Heart right ventricle (tissue), 16 donors: ENCODE measurements at regions not wholly inside any gene's neighbourhood (a gene's known extent, or its start where the extent isn't known, plus 50 kb on each side); places are given as distances from the start of the nearest gene placed in this dataset.

ENCODE experiments used
- ATAC-seq, 8 donors: fragments of 200-7000 bp; cut with Tn5 transposase; one replicate each; pipeline ENCODE4 v1.9.1; 2020; ENCODE audit warnings: mild to moderate bottlenecking in 8 of 8, moderate library complexity in 8 of 8, moderate number of reproducible peaks in 1 of 8
- DNase-seq, 2 donors: peaks; one replicate each; pipeline ENCODE4 v3.0.0-alpha.2; 2020
- H3K27ac ChIP-seq, 10 donors: fragments of 200-600 bp; sonication (generic) in 2 of 10; one replicate each; pipeline versions ENCODE4 v1.5.0 to v1.8.0; 2020 to 2022; ENCODE audit warnings: mild to moderate bottlenecking in 3 of 10
- H3K27me3 ChIP-seq, 7 donors: fragments of 200-600 bp; one replicate each; pipeline ENCODE4 v1.8.0; 2021 to 2022; ENCODE audit warnings: mild to moderate bottlenecking in 2 of 7
- H3K36me3 ChIP-seq, 9 donors: fragments of 200-600 bp; sonication (generic) in 1 of 9; one replicate each; pipeline versions ENCODE4 v1.5.0 to v1.8.0; 2020 to 2022; ENCODE audit warnings: mild to moderate bottlenecking in 2 of 9
- H3K4me1 ChIP-seq, 9 donors: fragments of 200-600 bp; sonication (generic) in 1 of 9; one replicate each; pipeline versions ENCODE4 v1.5.0 to v1.8.0; 2020 to 2022; ENCODE audit warnings: mild to moderate bottlenecking in 4 of 9
- H3K4me3 ChIP-seq, 10 donors: fragments of 200-600 bp; sonication (generic) in 2 of 10; one replicate each; pipeline versions ENCODE4 v1.5.0 to v1.8.0; 2020 to 2022; ENCODE audit warnings: mild to moderate bottlenecking in 7 of 10, moderate library complexity in 2 of 10
- H3K9me3 ChIP-seq, 11 donors: fragments of 200-600 bp in 10 of 11; sonication (generic) in 2 of 11; one replicate each; pipeline versions ENCODE4 v1.5.0 to v1.8.0; 2013 to 2022; ENCODE audit warnings: mild to moderate bottlenecking in 2 of 11, control low read depth in 1 of 11, moderate library complexity in 1 of 11
- CTCF ChIP-seq, 9 donors: fragments of 200-600 bp; sonication (generic) in 2 of 9; IDR thresholded peaks; one replicate each; pipeline versions ENCODE4 v1.5.0 to v1.8.0; 2021 to 2022; ENCODE audit warnings: antibody characterized with exemption in 9 of 9, mild to moderate bottlenecking in 5 of 9, moderate library complexity in 1 of 9
- WGBS, 2 donors: extraction: QIAGEN DNeasy Blood & Tissue Kit; methylation state at CpG; one replicate each; pipeline ENCODE4 v1.1.7; 2013; ENCODE audit warnings: inconsistent platforms in 1 of 2; 5-methylcytosine and 5-hydroxymethylcytosine counted together
- intact Hi-C, 10 donors: fragments of 100-400 bp; cut with DNase I; formaldehyde crosslinking; loops; one replicate each; pipeline versions ENCODE4 v1.11.1 to v1.14.2; 2022
- donor health status: Arrhythmogenic right ventricular cardiomyopathy.
- donor health status: ischemic (EF 13 %, LVEDD 7.1; RV severe dilation, severe dysfunction).
- donor health status: healthy with polysubstance abuse.
- donor health status: DM: no; HTN: yes; CAD: no.
- donor health status: DM: no; HTN: no; CAD: no.
- donor health status: ischemic (EF 25% LVEDD 6.9; RV normal size, moderate dysfunction).
- donor health status: ischemic (EF 25% LVEDD 5.7; RV mildly dilated, moderate dysfunction).
- donor health status: healthy.
- donor health status: DM: yes; HTN: yes; CAD: no.
- donor health status: Ischemic cardiomyopathy.
- donor health status: ischemic (EF 35%, LVEDD 5.7; RV mildly dilated, moderate dysfunction).
- donor health status: nonischemic (EF 11% LVEDD 7.7; RV severe dilation, severe dysfunction).
- donor health status: DM: yes; HTN: yes; CAD: no.
- donor health status: PGD.
- donor health status: ischemic (EF 29% LVEDD 5.4; RV normal size, mild dysfunction).
- donor health status: nonischemic (EF 23%, LVEDD 6.1; RV moderate dilation, normal function).

- no peak for DNase-seq
- WGBS, 2 donors, result 95 to 96% methylated on average over 5 of the region's 5 CpGs
Observed at GRCh38 chr1:60835649-60836048, 246.7 kb upstream of the NFIA start.

GRCh38 chr1:60833173-60833572 is 249.2 kb upstream of the NFIA start:
- DNase-seq (peak in 1 of 2 donors; percentile 23), ATAC-seq (peak in 6 of 8 donors; percentile 44 to 74 (median 64))
- intact Hi-C loops, result no loop called here

More at GRCh38 chr1:60835649-60836048, 246.7 kb upstream of the NFIA start:
- no peak overlapping the region for H3K4me3 ChIP-seq
- no peak for ATAC-seq
- peaks cover 0 to 9% (median 0%) of the 10 kb centered on the region in 11 donors for H3K9me3 ChIP-seq
- H3K27ac ChIP-seq, result no peak overlapping the region
- intact Hi-C loops, result no loop called here
- H3K4me1 ChIP-seq, result peaks cover 0 to 7% (median 0%) of the 10 kb centered on the region in 9 donors
- H3K36me3 ChIP-seq, result no peaks in the 10 kb centered on the region
- TF ChIP-seq CTCF (IDR thresholded peaks at IDR 0.05), result no peak
- no peaks in the 10 kb centered on the region for H3K27me3 ChIP-seq

GRCh38 chr1:60832367-60832766 is 250.0 kb upstream of the NFIA start:
- TF ChIP-seq CTCF (IDR thresholded peaks at IDR 0.05), result no peak
- DNase-seq (no peak), ATAC-seq (no peak)
- Histone ChIP-seq H3K36me3 (no peaks in the 10 kb centered on the region), H3K9me3 (peaks cover 0 to 9% (median 0%) of the 10 kb centered on the region in 11 donors), H3K27me3 (no peaks in the 10 kb centered on the region), H3K4me3 (no peak overlapping the region), H3K27ac (peak overlapping the region in 4 of 10 donors; percentile 16 to 25 (median 24)), H3K4me1 (peaks cover 0 to 7% (median 0%) of the 10 kb centered on the region in 9 donors)
- WGBS, 2 donors, result 87 to 88% methylated on average over 3 of the region's 3 CpGs
- intact Hi-C loops, result no loop called here

More at GRCh38 chr1:60833173-60833572, 249.2 kb upstream of the NFIA start:
- TF ChIP-seq CTCF (IDR thresholded peaks at IDR 0.05), result no peak
- Histone ChIP-seq H3K27ac (peak overlapping the region in 3 of 10 donors; percentile 24 to 25 (median 25)), H3K36me3 (no peaks in the 10 kb centered on the region), H3K4me3 (no peak overlapping the region), H3K27me3 (no peaks in the 10 kb centered on the region), H3K4me1 (peaks cover 0 to 7% (median 0%) of the 10 kb centered on the region in 9 donors), H3K9me3 (peaks cover 0 to 9% (median 0%) of the 10 kb centered on the region in 11 donors)
- 34 to 35% methylated on average over 3 of the region's 3 CpGs for WGBS, 2 donors

- WGBS, 2 donors, result 92 to 99% methylated on average over 3 of the region's 3 CpGs
- H3K4me3 ChIP-seq, result no peak overlapping the region
- H3K36me3 ChIP-seq, result no peaks in the 10 kb centered on the region
- H3K27ac ChIP-seq, result no peak overlapping the region
- no peak for ATAC-seq
- no peak for DNase-seq
- intact Hi-C loops, result no loop called here
- H3K4me1 ChIP-seq, result peaks cover 0 to 7% (median 0%) of the 10 kb centered on the region in 9 donors
- no peaks in the 10 kb centered on the region for H3K27me3 ChIP-seq
- H3K9me3 ChIP-seq, result peaks cover 0 to 9% (median 0%) of the 10 kb centered on the region in 11 donors
- no peak for TF ChIP-seq CTCF (IDR thresholded peaks at IDR 0.05)
Observed at GRCh38 chr1:60831780-60832179, 250.6 kb upstream of the NFIA start.
